T-helper 2 cell treated with Interferon-gamma antibody and Interleukin-4, amounts not matched to agents 100 ng/mL and 5 ng/mL, for 36 hours (primary cell): ENCODE measurements at regions not wholly inside any gene's neighbourhood (a gene's known extent, or its start where the extent isn't known, plus 50 kb on each side); places are given as distances from the start of the nearest gene placed in this dataset.
"Not testable (repeated sequence)": the region's sequence is repeated elsewhere in the genome, so short reads cannot be mapped to it uniquely, and the experiment has no call there.

Experiments used
- intact Hi-C: fragments of 100-400 bp; cut with micrococcal nuclease; formaldehyde crosslinking; loops from one replicate; pipeline ENCODE4 v1.15.1; 2023

DNA sequence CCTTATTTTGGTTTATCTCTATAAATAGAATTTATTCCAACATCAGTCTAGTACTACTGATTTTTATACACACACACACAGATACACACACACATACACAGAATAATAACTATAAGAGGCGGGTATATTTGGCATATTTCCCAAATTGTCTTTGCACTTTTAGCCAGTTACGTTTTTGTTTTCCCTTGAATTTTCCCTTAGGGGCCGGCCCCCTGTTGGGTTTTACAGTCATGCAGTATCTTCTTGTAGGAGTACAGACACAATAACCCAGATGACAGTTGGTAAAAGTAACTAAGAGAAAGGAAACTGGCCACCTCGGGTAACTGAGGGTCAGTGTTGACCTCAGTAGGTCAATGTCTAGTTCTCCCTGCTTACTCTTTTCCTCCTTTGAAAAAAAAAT lies 50.9 kb downstream of the DISP1 start:
- intact Hi-C loops = no loop called here

DNA sequence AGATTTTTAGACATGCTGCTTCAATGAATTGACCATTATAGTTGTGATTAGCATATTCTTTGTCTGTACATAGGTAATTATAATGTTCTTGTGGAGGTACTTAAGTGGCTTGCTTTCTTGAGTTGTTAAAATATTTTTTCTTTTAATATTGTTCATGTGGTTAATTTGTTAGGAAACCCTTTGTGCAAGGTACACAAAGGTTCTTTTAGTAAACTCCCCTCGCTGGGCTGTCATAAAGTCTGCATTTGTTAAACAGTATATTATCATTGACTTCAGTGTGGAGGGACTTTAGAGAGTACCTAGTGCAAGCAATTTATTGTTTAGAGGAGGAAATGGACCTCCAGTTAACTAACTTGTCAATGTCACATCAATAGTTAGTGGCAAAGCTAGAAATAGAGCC lies 52.5 kb downstream of the DISP1 start:
- intact Hi-C loops = no loop called here

DNA sequence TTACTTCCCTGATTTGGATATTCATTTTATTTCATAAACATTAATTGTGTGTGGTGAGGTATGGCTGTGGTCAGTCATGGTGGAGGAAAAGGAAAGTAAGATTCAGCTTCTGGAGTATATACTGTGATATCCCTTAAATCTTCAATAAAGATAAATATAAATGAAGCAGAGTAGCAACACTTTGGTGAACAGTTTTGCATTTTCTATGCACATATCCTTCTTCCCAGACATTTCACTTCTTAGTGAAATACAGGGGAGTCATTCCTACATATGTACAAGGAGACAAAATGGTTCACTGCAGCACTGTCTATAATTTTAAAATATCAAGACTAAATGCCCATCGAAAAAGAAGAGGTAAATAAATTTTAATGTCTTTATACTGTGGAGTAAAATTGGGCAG lies 61.3 kb downstream of the DISP1 start:
- intact Hi-C loops = no loop called here

- intact Hi-C loops = no loop called here
These were observed 63.0 kb downstream of the DISP1 start for GRCh38 chr1:222877854-222878253.

GRCh38 chr1:222880587-222880986 lies 65.7 kb downstream of the DISP1 start:
- intact Hi-C loops = no loop called here

DNA sequence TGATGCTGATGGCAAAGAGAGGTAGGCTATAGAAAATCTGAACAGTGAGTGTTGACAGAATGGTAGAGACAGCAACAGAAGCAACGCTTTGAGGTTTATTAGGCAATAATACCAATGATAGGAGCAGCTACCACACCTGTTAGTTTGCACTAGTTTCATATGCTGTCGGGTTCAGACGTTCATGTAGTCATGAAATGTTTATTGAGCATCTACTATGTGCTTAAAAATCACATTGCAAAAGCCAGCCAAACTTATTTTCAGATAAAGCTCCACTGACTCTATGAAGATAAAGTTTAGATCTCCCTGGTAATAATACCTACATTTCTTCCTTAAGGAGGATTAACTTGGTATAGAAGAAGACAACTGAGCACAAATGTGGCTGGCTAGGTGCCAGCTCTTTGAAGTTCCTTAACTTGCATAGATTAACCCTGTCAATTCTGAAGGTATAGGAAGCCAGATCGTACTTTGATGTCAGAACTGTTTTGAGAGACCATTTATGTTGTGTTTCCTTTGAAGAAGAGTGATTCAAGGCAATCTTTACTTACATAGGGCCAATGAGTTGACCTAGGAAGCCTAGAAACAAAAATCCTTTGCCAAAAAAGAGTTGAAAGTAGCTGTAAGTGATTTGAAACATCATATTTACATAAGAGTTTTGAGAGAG lies 71.5 kb downstream of the DISP1 start:
- intact Hi-C loops = no loop called here

DNA sequence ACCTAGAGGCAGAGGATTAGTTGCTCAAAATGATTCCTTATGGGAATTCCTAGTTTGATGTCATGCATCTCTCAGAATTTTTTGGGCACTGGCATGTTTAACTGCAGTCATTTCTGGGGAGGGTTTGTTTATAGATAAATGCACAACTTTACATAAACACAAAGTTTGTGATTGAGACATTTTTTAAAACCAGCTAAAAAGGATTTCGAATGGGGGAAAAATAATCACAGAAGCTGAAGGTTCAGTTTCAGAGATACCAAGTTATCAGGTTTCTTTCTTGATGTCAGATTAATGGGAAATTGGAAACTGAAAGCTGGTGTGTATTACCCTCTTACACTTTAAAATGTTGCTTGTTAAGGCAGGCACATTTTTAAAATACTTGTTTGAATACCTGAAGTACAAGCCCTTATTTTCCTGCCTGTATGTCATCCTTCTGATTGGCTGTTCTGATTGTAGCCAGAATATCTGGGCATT lies 72.1 kb downstream of the DISP1 start:
- intact Hi-C loops = no loop called here

DNA sequence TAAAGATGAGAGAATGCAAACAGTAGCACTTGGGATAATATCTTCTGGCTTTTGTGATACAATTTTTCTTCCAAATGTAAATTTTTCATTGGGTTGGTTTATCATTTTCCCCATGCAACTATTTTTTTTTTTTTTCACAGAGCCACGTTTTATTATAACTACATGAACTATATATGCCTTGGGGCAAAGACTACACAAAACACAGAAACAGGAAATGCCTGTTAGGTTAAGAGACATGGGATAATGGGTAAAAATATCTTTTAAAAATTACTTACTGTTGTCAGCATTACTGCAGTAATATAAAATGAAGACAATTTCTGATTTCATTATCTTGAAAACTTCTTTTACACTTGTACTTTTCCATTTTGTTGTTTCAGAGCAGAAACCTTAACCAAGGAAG lies 74.6 kb downstream of the DISP1 start:
- intact Hi-C loops = no loop called here

GRCh38 chr1:222890716-222891115 lies 75.9 kb downstream of the DISP1 start:
- intact Hi-C loops = loop anchor here (10.0 kb wide), 1 partner anchor 236 kb away; no protein-coding TSS in a partner anchor

GRCh38 chr1:222891578-222891977 lies 76.7 kb downstream of the DISP1 start:
- intact Hi-C loops = loop anchor here (10.0 kb wide), 1 partner anchor 237 kb away; no protein-coding TSS in a partner anchor

GRCh38 chr1:222892137-222892769 lies 77.4 kb downstream of the DISP1 start:
- intact Hi-C loops = loop anchor here (10.0 kb wide), 1 partner anchor 237 kb away; no protein-coding TSS in a partner anchor

DNA sequence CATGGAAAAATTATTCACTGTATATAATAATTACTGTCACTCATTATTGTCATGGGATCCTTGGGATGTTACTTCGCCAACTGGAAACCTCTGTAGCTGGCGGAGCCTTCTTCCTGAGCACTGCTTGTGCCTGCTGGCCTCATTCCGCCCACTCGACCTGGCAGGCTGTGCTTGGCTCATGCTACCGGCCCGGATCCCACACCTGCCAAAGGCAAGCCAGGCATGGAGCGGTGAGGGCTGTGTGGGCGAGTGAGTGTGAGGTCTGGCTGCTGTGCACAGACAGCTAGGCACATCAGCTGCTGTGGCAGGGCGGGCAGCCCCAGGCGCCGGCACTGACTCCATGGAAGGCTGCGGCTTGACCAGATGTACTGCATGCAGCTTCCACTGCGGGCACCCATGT lies 78.4 kb downstream of the DISP1 start:
- intact Hi-C loops = loop anchor here (10.0 kb wide), 1 partner anchor 238 kb away; no protein-coding TSS in a partner anchor

GRCh38 chr1:222894331-222894730 lies 79.5 kb downstream of the DISP1 start:
- intact Hi-C loops = loop anchor here (10.0 kb wide), 1 partner anchor 240 kb away; no protein-coding TSS in a partner anchor

- intact Hi-C loops = loop anchor here (10.0 kb wide), 1 partner anchor 242 kb away; no protein-coding TSS in a partner anchor
These were observed 82.0 kb downstream of the DISP1 start for GRCh38 chr1:222896630-222897526.

DNA sequence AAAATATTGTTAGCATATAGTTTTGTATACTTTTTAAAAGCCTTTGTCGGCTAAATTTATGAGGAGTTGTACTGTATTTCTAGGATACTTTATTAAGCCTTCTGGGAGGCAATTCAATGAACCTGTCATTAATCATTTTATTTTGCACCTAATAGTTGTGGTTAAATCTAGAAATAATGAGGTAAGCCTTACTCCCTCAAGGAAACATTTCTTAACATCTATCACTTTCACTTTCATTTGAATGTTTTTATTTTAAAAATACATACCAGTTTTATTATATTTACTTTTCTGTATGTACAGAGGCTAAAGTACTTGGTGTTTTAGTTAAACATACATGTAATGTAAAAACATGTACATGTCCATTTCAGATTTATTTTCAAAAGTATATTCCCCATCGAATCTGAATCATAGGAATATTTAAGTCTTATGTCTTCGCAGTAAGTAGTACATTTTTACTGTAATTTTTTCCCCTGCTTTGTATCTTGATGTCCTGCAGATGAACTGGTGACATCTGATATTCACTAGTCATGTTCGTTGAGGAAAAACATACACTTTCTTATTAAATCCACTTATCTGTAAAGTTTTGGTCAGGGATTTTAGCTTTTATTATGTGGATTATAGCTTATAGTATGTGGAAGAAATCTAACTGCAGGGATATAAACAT lies 82.8 kb downstream of the DISP1 start:
- intact Hi-C loops = loop anchor here (10.0 kb wide), 1 partner anchor 243 kb away; no protein-coding TSS in a partner anchor

DNA sequence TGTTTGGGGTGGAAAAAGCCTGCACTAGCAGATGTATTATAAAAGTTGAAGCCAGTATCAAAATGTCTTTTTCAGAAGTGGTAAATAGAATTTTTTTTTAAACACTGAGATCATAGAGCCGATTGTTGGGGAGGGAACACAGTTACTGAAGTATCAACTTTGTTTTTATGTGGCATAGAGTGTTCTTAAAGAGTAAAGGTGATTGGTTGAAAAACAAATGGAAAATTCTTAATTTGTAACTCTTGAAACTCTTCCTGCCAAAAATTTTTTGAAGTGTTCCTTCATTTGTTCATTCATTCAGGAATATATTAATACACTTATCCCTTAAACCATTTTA lies 83.3 kb downstream of the DISP1 start:
- intact Hi-C loops = loop anchor here (10.0 kb wide), 1 partner anchor 243 kb away; no protein-coding TSS in a partner anchor

- intact Hi-C loops = loop anchor here (10.0 kb wide), 1 partner anchor 245 kb away; no protein-coding TSS in a partner anchor
These were observed 84.6 kb downstream of the DISP1 start for GRCh38 chr1:222899471-222899870.

- intact Hi-C loops = no loop called here
These were observed 89.6 kb downstream of the DISP1 start for GRCh38 chr1:222904451-222904850.

DNA sequence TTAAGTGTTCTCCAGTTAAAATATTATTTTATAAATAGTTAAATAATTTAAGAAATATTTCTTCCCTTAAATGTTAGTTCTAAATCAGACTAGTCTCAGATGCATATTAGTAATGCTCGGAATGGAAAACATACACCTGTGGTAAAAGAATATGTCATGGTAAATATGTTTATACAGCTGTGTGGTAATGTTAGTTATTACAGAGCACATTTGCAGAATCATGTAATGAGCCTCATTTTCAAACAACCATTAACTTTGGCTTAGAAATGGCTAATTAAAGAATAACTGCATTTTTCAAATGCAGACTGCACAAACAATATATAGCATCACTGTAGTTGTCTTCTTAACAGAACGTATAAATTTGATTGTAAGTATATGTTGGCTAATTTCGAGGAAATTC lies 90.3 kb downstream of the DISP1 start:
- intact Hi-C loops = no loop called here

- intact Hi-C loops = not testable (repeated sequence)
These were observed 91.5 kb downstream of the DISP1 start for GRCh38 chr1:222906271-222906739.

DNA sequence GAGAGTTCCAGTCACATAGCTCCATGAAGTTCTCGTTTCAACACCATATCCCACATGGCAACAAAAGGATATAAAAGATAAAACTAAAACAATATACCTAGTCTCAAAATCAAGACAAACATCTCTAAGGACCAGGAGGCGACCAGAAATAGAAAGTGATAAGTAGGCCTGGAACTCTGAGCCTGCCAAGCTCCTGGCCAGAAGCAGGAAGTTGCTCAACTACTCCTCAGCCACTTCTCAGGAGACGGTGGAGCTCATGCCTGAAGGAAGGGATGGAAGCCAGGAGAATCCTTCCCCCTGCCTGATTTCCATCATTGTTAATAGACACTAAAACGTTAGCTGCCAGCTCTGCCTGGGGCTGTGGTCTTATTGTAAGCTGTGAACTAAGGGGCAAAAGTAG lies 94.7 kb downstream of the DISP1 start:
- intact Hi-C loops = no loop called here
